ENCODE measurements at regions not wholly inside any gene's neighbourhood (a gene's known extent, or its start where the extent isn't known, plus 50 kb on each side); places are given as distances from the start of the nearest gene placed in this dataset.
"Not testable (repeated sequence)": the region's sequence is repeated elsewhere in the genome, so short reads cannot be mapped to it uniquely, and the experiment has no call there.

GRCh38 chr16:29290631-29291247, 115.8 kb downstream of the NPIPB11 start:
- Histone ChIP-seq H3K79me2 (replicated peaks; ENCODE audit: insufficient read depth, low read length) (no peaks in the 10 kb centered on the region), H3K27ac (ENCODE audit: low read length) (no peak overlapping the region), H3K4me2 (ENCODE audit: low read length) (no peak overlapping the region), H3K9me3 (ENCODE audit: low read length) (no peaks in the 10 kb centered on the region), H3K9me2 (ENCODE audit: insufficient read depth, low read length) (no peaks in the 10 kb centered on the region), H3K36me3 (ENCODE audit: insufficient read depth, low read length) (no peaks in the 10 kb centered on the region), H4K20me1 (ENCODE audit: insufficient read depth) (no peaks in the 10 kb centered on the region), H3K9ac (ENCODE audit: low read length) (no peak overlapping the region), H3K4me3 (ENCODE audit: low read length) (no peak overlapping the region), H3F3A (ENCODE audit: insufficient read depth, low read length, poor library complexity, severe bottlenecking) (no peaks in the 10 kb centered on the region), H2AFZ (ENCODE audit: low read depth, low read length) (no peak overlapping the region), H3K27me3 (ENCODE audit: insufficient read depth, low read depth, low read length) (no peaks in the 10 kb centered on the region)
- no peak for TF ChIP-seq EP300 (conservative IDR thresholded peaks at IDR 0.05; ENCODE audit: poor library complexity, severe bottlenecking)
- TF ChIP-seq POLR2AphosphoS5 (IDR thresholded peaks at IDR 0.05): no peak
- no peak for TF ChIP-seq EZH2 (IDR thresholded peaks at IDR 0.05; ENCODE audit: borderline replicate concordance, insufficient read depth, low read length, poor library complexity, severe bottlenecking)

DNA sequence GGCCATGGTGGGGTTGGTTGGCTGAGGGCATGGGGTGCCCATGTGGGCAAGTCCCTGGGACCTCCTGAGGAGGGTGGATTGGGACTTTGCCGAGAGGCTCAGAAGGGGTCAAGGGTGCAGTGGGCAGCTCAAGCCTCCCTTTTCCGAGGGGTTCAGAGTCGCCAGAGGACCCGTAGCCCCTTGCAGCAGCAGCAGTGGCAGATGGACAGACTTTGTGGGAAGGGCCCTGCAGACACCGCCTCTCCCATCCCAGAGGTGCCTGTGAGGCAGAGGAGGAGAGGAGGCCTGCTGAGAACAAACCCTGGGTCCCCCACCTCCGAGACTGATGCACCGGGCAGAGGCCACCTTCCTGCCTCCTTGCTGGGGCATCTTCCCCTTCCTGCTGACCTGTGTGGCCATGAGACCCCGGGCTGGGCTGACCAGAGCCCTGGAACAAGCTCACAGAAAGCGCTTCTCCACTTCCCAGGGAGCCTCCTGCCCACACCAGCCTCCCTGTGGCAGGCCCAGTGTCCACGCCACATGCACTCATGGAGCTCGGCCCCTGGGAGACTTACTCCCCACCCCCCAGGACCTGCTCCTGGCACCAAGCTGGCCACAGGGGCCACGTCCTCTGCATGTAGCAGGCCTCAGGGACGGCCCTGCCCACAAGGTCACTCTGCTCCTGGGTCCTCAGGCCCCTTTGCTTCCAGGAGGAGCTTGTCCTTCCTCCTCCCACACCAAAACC, 116.8 kb downstream of the NPIPB11 start:
- not testable (repeated sequence) for H3K27me3 ChIP-seq (ENCODE audit: insufficient read depth, low read depth, low read length); H3K4me3 ChIP-seq (ENCODE audit: low read length); H3K27ac ChIP-seq (ENCODE audit: low read length); H3K36me3 ChIP-seq (ENCODE audit: insufficient read depth, low read length); H3F3A ChIP-seq (ENCODE audit: insufficient read depth, low read length, poor library complexity, severe bottlenecking); H3K9me3 ChIP-seq (ENCODE audit: low read length); H4K20me1 ChIP-seq (ENCODE audit: insufficient read depth); H3K4me2 ChIP-seq (ENCODE audit: low read length); H3K9me2 ChIP-seq (ENCODE audit: insufficient read depth, low read length); H2AFZ ChIP-seq (ENCODE audit: low read depth, low read length); H3K9ac ChIP-seq (ENCODE audit: low read length); H3K79me2 ChIP-seq (replicated peaks; ENCODE audit: insufficient read depth, low read length)

GRCh38 chr16:29288711-29289474, 117.6 kb downstream of the NPIPB11 start:
- H3K27ac ChIP-seq (ENCODE audit: low read length); H3F3A ChIP-seq (ENCODE audit: insufficient read depth, low read length, poor library complexity, severe bottlenecking); H2AFZ ChIP-seq (ENCODE audit: low read depth, low read length); H3K9me3 ChIP-seq (ENCODE audit: low read length); H3K36me3 ChIP-seq (ENCODE audit: insufficient read depth, low read length); H3K9me2 ChIP-seq (ENCODE audit: insufficient read depth, low read length); H3K27me3 ChIP-seq (ENCODE audit: insufficient read depth, low read depth, low read length); H3K79me2 ChIP-seq (replicated peaks; ENCODE audit: insufficient read depth, low read length); H4K20me1 ChIP-seq (ENCODE audit: insufficient read depth); H3K9ac ChIP-seq (ENCODE audit: low read length); H3K4me3 ChIP-seq (ENCODE audit: low read length); H3K4me2 ChIP-seq (ENCODE audit: low read length): not testable (repeated sequence)

GRCh38 chr16:29287871-29288535, 118.5 kb downstream of the NPIPB11 start:
- not testable (repeated sequence) for H3K27ac ChIP-seq (ENCODE audit: low read length)

GRCh38 chr16:29287246-29287645, 119.3 kb downstream of the NPIPB11 start:
- not testable (repeated sequence) for H3K9me2 ChIP-seq (ENCODE audit: insufficient read depth, low read length); H3K4me2 ChIP-seq (ENCODE audit: low read length); H4K20me1 ChIP-seq (ENCODE audit: insufficient read depth); H3K27me3 ChIP-seq (ENCODE audit: insufficient read depth, low read depth, low read length); H3K9me3 ChIP-seq (ENCODE audit: low read length); H3F3A ChIP-seq (ENCODE audit: insufficient read depth, low read length, poor library complexity, severe bottlenecking); H3K27ac ChIP-seq (ENCODE audit: low read length); H3K79me2 ChIP-seq (replicated peaks; ENCODE audit: insufficient read depth, low read length); H3K9ac ChIP-seq (ENCODE audit: low read length); H3K36me3 ChIP-seq (ENCODE audit: insufficient read depth, low read length); H3K4me3 ChIP-seq (ENCODE audit: low read length); H2AFZ ChIP-seq (ENCODE audit: low read depth, low read length)

More at GRCh38 chr16:29287871-29288535, 118.5 kb downstream of the NPIPB11 start:
- not testable (repeated sequence) for H3K4me2 ChIP-seq (ENCODE audit: low read length); H3K9ac ChIP-seq (ENCODE audit: low read length); H3K4me3 ChIP-seq (ENCODE audit: low read length); H4K20me1 ChIP-seq (ENCODE audit: insufficient read depth); H3K27me3 ChIP-seq (ENCODE audit: insufficient read depth, low read depth, low read length); H3F3A ChIP-seq (ENCODE audit: insufficient read depth, low read length, poor library complexity, severe bottlenecking); H3K9me2 ChIP-seq (ENCODE audit: insufficient read depth, low read length); H3K9me3 ChIP-seq (ENCODE audit: low read length); H3K79me2 ChIP-seq (replicated peaks; ENCODE audit: insufficient read depth, low read length); H3K36me3 ChIP-seq (ENCODE audit: insufficient read depth, low read length); H2AFZ ChIP-seq (ENCODE audit: low read depth, low read length)

GRCh38 chr16:29286796-29287195, 119.7 kb downstream of the NPIPB11 start:
- not testable (repeated sequence) for H3K4me2 ChIP-seq (ENCODE audit: low read length); H3F3A ChIP-seq (ENCODE audit: insufficient read depth, low read length, poor library complexity, severe bottlenecking); H3K79me2 ChIP-seq (replicated peaks; ENCODE audit: insufficient read depth, low read length); H2AFZ ChIP-seq (ENCODE audit: low read depth, low read length); H3K4me3 ChIP-seq (ENCODE audit: low read length); H3K27ac ChIP-seq (ENCODE audit: low read length); H3K9ac ChIP-seq (ENCODE audit: low read length); H3K36me3 ChIP-seq (ENCODE audit: insufficient read depth, low read length); H3K9me2 ChIP-seq (ENCODE audit: insufficient read depth, low read length); H3K9me3 ChIP-seq (ENCODE audit: low read length); H3K27me3 ChIP-seq (ENCODE audit: insufficient read depth, low read depth, low read length); H4K20me1 ChIP-seq (ENCODE audit: insufficient read depth)

- H3K9me3 ChIP-seq (ENCODE audit: low read length); H3K27me3 ChIP-seq (ENCODE audit: insufficient read depth, low read depth, low read length); H3K79me2 ChIP-seq (replicated peaks; ENCODE audit: insufficient read depth, low read length); H3K9ac ChIP-seq (ENCODE audit: low read length); H3K27ac ChIP-seq (ENCODE audit: low read length); H3F3A ChIP-seq (ENCODE audit: insufficient read depth, low read length, poor library complexity, severe bottlenecking); H4K20me1 ChIP-seq (ENCODE audit: insufficient read depth); H3K36me3 ChIP-seq (ENCODE audit: insufficient read depth, low read length); H3K9me2 ChIP-seq (ENCODE audit: insufficient read depth, low read length); H2AFZ ChIP-seq (ENCODE audit: low read depth, low read length); H3K4me3 ChIP-seq (ENCODE audit: low read length); H3K4me2 ChIP-seq (ENCODE audit: low read length): not testable (repeated sequence)
Observed at GRCh38 chr16:29286161-29286560, 120.3 kb downstream of the NPIPB11 start.
